GM12874 (cell line): ENCODE measurements at regions not wholly inside any gene's neighbourhood (a gene's known extent, or its start where the extent isn't known, plus 50 kb on each side); places are given as distances from the start of the nearest gene placed in this dataset.

Experiments
- TF ChIP-seq, protein P1 (sequence below): IDR thresholded peaks from 2 replicates; pipeline ENCODE4 v1.5.1; 2011; ENCODE audit warnings: low read depth, mild to moderate bottlenecking, control low read depth, low read length, moderate library complexity; ENCODE audit not compliant: insufficient read depth

DNA sequence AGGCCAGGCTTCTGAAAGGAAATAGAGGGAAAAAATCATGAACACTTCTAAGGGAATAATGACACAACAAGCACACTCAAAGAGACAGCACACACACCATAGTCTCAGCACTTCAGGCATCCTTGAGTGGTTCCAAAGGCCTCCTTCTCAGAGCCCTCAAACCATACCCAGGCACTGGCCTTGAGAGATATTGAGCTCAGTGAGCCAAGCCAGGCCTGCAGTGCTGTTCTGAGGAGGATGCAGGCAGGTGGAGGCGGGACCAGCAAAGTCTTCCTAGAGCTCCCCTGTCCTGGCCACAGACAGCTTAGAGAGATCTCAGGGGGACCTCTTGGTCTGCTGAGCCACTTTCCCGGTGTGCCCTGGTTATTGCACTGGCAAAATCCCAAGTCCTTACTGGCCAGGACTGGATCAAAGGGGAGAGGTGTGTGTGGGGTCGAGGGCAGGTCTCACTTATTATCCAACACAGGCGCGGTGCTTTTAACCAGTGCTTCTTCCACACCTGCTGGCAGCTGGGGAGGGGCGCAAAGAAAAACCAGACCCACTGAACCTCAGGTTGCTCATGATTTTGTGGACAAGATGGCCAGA is 86.8 kb upstream of the HAAO start:
- TF ChIP-seq, protein P1, sequence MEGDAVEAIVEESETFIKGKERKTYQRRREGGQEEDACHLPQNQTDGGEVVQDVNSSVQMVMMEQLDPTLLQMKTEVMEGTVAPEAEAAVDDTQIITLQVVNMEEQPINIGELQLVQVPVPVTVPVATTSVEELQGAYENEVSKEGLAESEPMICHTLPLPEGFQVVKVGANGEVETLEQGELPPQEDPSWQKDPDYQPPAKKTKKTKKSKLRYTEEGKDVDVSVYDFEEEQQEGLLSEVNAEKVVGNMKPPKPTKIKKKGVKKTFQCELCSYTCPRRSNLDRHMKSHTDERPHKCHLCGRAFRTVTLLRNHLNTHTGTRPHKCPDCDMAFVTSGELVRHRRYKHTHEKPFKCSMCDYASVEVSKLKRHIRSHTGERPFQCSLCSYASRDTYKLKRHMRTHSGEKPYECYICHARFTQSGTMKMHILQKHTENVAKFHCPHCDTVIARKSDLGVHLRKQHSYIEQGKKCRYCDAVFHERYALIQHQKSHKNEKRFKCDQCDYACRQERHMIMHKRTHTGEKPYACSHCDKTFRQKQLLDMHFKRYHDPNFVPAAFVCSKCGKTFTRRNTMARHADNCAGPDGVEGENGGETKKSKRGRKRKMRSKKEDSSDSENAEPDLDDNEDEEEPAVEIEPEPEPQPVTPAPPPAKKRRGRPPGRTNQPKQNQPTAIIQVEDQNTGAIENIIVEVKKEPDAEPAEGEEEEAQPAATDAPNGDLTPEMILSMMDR: no peak

DNA sequence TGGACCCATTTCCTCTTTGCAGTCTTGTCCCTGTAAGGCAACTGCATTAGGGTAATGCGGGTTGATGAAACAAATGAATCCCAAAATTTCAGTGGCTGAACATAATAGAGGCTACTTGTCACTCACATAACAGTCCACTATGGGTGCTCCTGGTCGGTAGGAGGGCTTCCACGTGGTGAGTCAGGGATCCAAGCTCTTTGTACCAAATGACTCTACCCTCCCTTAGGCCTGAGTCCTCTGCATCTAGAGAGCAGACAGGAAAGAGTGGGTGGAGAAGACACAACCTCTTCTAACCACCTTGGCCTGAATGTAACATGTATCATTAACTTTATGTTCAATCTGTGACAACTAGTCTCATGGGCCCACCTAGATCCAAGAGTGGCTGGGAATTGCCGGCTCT is 86.2 kb upstream of the HAAO start:
- TF ChIP-seq, protein P1: no peak

DNA sequence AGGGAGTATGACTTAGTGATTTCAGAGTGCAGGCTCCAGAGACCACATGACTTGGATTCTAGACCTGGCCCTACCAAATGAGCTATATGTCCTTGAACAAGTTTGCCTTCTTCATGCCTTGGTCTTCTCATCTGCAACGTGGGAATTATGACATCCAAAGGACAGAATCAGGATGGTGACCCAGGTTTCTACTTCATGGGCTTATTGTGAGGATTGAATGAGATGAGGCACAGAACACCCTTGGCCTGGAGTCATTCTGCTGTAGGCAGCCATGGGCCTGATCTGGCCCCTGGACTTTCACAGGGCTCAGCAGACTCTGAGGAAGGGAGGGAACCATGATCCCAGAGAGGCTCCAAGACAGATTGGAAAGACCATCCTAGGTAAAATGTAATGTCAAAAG is 85.6 kb upstream of the HAAO start:
- TF ChIP-seq, protein P1: no peak

DNA sequence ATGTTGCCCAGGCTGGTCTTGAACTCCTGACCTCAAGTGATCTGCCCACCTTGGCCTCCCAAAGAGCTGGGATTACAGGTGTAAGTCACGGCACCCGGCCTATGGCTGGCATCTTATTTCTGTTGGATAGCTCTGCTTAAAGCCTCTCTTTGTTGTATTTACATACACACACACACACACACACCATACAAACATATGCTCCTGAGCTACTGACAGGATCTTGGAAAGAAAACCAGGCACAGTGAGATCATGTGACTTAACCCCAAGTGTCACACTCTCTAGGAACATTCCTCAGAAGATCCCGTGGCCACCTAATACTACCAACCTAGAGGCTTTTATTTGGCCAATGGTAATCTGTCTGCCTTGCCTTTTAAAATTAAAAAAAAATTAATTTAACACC is 85.1 kb upstream of the HAAO start:
- TF ChIP-seq, protein P1: no peak

DNA sequence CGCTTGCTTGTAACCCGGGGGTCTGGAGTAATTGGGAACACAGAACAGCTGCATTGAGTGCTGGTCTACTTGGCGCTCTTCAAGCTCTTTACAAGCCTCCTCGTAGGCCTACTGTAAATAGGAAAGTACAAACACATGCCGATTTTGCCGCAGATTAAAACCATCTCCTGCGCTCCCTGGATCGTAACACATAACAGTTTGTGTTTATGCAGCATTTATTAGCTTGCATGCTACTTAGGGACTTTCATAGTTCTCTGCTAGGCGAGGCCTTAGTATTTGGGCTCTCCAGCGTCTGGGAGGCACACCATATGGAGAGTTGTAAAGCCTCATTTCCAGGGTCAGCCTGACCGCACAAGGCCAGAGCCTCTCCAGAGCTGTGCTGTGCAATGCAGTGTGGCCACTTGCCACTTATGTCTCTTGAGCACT is 84.0 kb upstream of the HAAO start:
- TF ChIP-seq, protein P1: no peak

DNA sequence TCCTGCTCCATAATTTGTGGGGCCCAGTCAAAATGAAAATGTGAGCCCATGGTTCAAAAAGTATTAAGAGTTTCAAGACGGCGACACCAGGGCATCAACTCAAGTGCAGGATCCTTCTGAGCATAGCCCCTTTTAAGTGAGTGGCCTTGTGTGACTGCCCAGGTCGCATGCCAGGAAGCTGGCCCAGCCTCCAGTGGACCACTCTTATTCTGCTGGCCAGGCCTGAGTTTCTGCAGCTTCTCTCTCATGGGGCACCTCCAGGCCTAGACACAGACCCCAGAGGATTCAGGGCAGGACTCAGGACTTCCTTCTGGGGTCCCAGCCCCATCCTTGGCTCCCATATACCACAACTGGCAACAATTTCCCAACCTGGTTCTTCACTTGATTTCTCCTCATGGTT is 83.5 kb upstream of the HAAO start:
- TF ChIP-seq, protein P1: no peak

DNA sequence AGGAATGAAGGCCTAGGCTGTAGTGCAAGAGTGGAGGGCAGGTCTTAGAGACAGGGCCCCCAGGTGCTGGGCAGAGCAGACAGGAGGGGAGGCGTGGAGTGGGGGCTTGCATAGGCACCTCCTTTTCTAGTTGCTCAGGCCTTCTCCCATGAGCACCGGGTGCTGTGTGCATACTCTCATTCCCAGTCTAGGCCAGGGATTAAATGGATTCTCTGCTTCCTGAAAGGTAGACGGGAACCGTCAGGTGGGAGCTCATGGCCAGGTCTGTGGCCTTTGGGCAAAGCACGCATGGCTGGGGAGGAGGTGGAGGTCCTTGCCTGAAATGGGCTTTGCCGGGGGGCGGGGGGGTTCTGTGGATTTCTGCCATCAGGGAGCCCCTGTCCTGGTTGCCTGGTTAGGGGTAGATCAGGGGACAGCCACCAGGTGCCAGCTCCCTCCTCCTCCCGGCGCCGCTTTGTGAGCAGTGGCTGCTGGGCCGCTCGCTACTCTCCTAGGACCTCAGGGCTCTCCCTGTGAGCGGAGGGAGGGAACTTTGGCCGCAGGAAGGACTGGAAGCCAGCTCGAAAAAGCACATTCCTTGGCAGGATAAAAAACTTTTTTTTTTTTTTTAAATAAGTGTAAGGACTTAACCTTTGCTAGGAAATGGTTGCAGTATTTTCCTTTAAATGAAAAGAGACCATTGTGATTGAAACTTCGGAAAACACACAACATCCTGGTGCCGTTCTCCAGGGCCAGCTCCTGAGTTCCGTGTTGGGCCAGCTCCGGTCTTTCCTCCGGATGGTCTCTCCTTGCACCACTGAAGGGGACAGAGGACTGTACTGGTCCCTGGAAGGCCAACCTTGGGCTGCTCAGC is 82.8 kb upstream of the HAAO start:
- TF ChIP-seq, protein P1: no peak
